Renal cortical epithelial cell (primary cell): ENCODE measurements at regions not wholly inside any gene's neighbourhood (a gene's known extent, or its start where the extent isn't known, plus 50 kb on each side); places are given as distances from the start of the nearest gene placed in this dataset.

Source experiments
- DNase-seq: peaks from one replicate; pipeline ENCODE4 v3.0.0-alpha.2; 2011; ENCODE audit warnings: low read depth

DNA sequence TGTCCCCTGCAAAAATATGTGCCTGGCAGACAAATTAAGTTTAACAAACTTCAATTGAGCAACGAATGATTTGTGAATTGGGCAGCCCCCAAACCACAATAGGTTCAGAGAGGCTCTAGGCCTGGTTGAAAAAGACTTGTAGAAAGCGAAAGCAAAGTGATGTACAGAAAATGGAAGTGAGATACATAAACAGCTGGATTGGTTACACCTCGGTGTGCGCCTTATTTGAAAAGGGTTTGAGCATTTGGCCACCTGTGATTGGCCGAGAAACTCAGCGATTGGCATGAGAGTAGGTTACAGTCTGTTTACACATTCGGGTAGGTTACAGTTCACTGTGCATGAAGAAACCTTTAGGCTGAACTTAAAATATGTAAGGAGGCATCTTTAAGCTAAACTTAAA lies 136.9 kb downstream of the CD83 start:
- no peak for DNase-seq

DNA sequence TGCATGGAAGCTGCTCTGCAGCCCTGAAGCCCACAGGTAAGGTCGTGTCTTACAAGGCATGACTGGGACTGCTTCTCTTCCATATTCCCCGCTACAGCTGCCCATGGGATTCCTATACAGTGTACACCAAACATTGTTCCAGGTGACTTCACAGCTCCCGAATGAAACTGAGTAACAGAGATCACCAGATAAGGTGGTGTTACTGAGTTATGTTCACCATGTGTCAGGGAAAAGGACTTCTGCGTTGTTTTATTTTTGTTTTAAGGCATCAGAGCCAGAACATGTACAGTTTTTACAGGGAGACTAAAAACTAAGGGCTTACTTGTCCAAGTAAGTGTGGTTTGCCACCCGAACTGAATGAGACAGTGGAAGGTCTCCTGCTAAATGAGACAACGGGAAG lies 138.3 kb downstream of the CD83 start:
- no peak for DNase-seq

DNA sequence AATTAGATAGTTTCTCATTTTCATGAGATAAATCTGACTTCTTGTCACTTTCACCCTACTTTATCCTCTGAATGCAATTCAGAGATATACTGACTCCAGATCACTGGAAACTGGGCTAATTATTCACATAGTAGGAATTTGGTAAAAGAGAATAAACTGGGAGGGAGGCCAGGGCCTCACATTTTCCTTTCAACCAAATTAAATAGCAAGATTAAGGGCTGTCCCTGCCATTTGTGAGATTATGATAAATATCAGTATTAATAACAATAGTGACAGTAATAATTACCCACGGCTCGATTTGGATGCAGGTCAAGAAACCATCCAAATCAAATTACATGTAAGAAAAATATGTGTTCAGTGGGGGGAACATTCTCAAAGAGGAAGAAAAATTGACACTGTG lies 140.5 kb downstream of the CD83 start:
- no peak for DNase-seq

DNA sequence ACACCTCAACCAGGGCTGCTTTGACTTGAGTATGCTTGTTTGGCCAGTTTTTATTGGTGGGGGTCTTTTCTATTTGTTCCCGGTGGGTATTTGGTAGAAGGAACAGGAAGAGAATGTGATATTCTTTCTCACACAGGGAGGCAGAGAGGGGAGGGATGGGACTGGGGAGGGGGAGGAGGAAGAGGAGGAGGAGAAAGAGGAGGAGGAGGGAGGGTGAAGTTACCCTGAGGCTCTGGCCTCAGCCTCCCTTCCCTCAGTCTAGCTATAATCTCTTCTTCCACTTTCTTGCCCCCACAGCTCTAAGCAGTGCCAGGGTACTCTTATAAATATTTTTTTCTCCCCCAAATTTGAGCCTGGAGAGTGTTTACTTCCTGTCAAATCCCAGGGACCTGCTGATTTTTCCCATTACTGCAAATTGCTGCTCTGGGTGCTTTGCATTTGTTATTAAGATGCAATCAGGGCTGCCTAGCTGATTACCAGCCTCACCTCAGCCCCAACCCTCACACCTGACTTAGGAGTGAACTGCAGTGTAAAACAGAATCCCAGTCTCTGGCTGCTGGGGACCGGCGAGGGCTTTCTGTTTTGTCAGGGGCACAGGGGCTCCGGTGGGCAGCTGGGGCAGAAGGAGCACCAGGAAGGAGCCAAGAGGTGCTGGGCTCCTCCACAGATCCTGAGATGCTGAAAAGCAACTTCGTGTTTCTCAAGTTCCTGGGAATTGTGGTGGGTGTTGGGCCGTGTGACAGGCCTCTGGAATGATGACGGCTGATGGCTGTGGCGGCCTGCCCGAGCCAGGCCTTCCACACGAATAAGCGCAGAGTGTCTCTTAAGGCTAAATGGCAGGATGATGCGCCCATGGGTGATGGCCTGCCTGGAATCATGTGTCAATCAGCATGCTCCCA lies 141.4 kb downstream of the CD83 start:
- DNase-seq: no peak

DNA sequence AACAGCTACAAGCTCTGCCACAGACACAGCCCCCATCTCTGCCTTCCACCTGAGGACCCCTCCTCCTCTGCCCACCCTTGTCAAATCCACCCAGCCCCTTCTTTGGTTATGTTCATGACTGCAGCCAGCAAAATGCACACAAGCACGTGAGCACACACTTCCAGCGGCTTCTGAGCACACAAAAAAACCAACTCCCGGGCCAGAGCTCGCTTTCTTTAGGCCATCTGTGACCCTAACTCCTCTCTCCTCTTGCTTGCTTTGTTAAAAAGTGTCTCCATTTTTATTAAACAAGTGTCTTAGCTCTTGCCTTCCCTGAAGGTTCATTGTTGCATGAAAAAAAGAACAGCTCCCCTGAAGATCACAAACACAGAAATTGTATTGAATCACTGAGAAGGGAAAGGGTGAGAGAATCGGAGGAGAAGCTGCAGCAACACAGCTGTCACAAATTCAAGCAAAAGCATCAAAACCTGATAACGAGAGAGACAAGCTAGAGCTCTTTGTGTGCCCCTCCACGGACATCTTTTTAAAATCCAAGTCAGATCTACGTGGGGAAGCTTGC lies 142.1 kb downstream of the CD83 start:
- no peak for DNase-seq

DNA sequence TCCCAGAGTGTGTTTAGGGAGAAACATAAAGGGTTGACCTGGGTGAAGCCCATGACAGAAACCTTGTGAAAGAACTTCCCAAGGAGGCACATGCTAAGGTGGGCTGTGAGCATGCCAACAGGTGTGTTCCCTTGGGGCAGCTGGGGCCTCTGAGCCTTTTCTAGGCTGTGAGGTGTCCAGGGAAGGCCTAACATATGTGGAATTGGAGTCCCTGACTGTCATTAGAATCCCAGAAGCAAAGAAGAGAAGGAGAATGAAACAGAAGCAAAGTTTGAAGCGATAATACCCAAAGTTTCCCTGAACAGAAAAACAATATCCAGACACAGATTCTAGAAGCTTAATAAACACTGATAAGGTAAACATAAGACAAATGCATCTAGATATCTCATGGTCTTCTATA lies 143.3 kb downstream of the CD83 start:
- DNase-seq: no peak

DNA sequence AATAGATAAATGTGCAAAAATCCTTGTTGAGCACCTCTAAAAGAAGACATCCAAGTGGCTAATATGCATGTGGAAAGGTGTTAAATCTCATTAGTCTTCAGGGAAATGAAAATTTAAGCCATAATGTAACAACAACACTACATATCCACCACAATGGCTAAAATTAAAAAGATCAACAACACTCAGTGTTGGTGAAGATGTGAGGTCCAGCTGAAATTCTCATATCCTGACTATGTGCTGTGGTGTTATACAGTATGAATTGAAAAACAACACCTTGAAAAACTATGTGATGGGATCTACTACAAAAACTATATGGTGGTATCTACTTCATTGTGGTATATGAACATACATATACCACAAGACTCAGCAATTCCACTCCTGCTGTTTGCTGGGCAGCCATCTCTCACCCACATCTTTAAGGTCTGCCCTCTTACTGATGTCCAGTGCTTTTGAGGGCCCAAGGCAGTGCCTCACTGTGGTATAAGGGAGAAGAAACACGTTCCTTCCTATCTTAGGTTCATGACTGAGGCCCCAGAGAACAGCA lies 146.4 kb downstream of the CD83 start:
- DNase-seq: no peak

DNA sequence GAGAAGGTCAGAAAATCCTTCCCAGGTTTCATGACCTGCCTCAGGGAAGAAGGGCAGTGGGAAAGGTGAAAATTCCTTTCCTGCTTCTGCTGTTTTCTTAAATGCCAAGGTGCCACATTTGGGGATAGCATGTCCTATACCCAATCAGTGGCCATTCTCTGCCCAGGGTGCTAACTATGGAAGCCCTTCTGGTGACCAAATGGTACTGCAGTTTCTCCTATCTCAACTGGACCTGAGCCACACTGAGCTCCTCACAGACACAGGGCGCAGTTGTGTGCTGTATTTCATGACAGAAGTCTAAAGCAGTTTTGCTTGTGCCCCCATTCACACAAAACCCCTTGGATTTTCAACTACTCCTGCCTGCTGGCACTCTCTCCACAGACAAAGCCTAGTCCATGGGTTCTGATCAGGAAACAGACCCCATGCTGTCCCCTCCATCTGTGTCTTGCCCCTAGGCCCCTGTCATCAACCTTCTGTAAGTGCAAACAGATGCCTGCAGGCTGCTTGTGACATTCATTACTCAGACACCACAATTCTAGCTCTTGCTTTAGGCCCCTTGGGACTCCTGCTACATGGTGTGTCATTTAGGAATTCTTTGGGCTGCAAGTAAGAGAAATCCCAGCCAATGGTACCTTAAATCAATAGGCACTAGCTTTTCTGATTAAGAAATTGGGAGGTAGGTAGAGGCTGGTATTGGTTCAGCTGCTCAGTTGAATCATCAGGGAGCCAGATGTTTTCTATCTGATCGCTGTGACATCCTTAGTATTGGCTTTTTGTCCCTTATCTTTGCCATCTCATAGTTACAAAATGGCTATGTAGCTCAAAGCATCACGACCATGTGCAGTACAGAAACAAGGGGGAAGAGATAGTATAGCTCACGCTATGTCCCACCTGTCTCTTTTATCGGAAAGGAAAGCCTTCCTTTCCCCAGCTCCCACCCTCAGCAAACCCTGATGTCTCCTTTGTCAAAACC lies 147.8 kb downstream of the CD83 start:
- DNase-seq: no peak

DNA sequence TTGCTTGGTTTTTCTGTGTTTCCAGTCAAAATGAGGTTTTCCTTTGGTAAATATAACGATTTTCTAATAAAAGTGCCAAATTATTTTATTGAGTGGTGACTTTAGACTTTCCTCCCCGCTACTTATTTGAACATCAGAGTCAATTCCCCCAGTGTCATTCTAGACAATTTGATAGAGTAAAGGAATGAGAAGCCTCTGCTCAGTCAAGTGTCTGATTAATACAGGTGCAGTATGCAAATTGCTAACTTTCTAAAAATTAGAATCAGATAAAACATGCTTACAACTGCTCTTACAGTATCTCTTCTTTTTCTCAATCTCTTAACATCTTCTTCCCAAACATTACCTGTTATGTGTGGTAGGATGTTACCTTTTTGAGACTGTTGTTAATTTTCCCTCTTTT lies 148.7 kb downstream of the CD83 start:
- DNase-seq: no peak

DNA sequence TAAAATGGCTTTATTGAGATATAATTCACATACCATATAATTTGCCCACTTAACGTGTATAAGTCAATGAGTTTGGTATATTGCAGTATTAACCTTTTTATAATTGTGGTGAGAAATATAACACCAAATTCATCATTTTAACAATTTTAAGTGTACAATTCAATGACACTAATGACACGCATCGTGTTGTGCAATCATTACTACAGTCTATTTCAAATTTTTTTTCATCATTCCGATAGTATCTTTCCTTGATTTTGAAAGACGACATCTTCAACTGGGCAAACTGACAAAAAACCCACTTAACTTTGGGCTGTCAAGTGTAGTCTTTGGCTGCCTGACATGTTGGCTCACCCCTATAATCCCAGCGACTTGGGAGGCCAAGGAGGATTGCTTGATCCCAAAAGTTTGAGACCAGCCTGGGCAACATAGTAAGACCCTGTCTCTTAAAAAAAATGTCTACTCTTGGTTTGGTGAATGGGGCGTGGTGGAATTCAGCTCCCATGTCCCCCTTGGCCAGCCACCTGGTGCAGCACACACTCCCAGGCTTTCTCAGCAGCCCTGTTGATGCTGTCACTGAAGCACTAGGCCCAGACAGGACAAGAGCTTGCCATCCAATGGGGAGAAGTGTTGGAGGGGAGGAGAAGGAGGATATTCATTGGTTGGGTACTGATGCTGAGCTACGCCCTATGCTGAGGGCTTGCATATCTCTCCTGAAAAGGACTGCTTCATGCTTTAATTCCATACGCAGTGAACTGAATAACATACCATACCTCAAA lies 150.5 kb downstream of the CD83 start:
- DNase-seq: no peak

DNA sequence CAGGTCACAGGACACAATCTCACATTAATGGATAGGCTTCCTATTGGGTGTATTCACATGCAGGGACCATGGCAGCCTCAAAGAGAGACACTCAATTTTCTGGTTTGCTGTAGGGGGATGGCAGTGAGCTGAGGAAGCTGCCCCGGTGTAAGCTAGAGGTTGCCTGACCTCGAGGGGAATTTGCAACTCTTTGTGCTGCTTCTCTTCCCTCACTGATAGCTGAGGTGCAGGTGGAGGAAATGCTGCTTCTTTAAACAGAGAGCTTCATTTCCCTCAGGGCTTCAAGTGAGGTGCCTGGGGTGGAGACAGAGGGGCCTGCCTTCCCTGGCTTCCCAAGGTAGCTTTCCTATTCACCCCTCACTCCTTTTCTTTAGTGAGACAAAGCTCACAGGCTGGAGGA lies 151.9 kb downstream of the CD83 start:
- DNase-seq: no peak

DNA sequence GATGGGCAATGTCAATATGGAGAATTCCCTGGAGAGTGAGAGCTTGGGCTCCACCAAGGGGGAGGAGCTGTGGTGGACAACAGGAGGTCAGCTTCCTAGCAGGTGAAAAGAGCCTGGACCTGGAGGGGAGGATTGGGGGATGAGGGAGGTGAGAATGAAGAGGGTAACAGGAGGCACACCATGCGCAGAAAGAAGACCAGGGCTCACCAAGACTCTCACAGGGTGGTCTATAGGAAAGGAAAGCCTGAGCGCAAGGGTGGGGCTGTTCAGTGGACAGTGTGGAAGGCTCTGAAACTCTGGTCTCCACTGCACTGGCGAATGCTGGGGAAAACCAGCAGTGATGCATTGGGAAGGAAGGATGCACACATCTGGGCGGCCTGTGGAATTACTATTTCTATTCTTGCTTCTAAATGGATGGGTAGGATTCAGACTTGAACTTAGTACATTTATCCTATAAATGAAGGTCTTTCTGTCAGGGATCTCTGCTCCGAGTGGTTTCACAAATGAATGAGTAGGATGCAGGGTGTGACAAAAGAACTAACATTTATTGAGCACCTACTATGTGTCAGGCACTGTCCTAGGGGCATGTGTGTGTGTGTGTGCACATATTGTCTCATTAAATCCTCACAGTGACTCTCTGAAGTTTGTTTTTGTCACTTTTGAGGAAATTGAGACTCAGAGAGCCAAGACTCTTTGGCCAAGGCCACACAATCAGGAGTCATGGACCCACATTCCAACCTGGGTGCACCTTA lies 152.7 kb downstream of the CD83 start:
- DNase-seq: no peak

DNA sequence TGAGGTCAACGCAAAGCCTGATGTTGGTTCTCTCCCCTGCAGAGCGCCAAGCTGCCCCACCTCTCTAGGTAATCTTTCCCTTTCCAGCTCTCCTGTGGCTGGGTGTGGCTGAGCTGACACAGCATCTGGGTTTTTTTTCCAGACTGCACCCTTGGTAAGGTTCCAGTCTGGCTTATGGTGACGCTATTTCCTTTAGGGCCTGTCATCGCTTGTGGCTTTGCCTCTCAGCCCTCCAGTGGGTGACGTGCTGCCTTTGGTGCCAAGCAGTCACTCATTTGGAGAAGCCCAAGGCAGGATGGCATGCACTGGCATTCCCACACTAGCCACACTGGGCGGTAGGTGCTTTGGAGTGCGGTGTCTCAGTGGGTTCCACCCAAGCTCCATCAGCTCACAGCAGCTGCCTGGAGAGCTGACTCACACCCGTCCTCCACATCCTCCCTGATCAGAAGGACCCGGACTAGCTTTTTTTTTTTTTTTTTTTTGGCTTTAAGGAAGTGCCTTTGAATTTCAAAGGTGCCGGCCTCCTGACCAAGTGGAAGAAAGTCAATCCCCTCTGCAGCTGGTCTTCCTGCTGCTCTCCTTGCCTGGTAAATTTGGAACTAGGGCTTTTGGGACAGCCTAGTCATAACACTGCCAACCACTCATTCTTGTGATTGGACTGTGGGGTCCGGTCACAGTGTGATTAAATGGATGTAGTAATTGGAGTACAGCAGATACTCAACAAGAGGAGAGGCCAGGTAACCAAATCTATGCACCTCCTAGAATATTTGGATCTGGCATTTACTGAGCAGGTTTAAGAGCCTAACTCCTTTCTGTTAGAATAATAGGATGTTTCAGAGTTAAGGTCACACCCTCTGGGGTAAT lies 153.6 kb downstream of the CD83 start:
- peak; percentile 98 for DNase-seq

DNA sequence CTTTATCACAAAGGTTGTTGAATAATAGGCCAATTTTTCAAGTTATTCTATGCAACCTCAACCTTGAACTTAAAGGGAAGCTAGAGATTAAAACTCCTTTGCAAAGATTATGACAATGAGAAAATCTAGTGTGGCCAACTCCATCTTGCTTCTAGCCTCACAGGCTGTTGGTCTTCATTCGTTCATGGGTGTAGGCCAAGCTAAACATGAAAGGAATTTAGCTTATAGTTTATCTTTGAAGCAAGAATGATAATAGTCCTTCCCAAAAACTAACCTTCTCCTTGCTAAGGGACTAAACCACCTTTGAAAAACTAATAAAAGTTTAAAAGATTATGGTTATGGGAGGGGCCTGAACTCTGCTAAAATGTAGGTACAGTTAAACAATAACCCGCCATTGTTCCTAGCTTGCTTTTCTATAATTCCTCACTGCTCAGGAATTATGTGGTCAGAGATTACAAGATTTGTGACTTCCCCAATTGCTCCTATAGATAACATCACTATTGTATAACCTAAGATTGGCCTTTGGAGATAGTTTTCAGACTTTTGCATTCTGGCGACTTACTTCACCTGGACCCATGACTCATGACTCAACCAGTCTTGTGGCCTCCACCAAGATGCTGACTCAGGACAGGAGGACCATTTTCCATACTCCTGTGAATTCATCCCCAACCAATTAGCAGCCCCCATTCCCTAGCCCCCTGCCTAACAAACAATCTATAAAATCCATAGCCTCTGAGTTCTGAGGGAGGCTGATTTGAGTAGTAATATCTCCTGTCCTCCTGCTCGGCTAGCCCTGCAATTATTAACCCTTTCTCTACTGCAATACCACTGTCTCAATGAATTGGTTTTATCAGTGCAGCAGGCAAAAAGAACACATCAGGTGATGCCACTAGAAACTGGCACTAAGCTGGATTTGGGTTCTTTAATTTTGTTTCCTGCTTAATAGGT lies 154.5 kb downstream of the CD83 start:
- DNase-seq: peak; percentile 60

DNA sequence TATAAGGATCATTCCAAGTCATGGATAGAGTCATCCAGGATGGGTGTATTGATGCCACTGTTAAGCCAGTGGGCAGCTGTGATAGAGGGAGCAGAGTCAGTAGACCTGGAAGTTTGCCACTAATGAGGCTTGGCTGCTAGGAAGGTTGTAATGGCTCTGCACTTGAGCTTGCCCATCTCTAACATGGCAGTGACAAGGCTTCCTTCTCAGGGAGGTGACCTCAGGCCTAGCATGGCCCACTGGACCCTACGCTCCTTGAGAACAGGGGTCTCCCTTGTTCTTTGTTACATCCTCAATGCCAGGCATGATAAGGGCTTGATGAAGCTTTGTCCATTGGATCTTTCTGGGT lies 155.1 kb downstream of the CD83 start:
- DNase-seq: no peak

DNA sequence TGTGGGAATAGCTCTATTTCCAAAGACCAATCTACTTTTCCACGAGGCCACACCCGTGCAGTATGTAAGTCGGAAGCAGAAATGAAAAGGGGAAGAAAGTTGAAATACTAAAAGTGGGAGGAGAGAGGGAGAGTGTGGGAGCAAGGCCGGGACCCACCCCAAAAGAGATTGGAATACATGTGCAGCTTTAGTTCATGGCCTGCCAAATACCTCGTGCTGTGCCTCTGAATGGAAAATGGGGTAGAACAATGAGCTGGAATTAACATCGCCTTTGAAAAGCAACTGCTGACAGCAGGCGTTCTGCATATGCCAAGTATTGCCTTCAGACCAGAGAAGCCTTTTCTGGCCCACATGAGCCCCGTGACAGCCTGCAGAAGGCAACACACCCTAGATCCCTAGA lies 155.6 kb downstream of the CD83 start:
- DNase-seq: no peak

DNA sequence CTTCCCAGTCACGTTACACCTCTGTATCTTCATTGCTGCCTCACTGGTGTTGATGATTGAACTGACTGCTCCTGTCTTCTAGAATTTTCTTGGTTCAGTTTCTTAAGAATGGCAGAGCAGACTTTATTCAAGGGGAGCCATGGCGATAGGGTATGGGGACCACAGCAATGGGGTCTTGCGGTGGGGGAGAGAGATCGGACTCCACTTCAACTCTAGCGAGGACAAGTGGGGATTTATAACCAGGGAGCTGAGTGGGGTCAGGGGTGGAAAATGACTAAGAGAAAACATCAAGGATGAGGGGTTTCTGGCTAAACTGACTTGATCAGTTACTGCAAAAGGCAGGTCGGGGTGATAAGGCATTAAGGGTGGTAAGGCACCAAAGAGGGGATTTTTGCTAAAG lies 156.4 kb downstream of the CD83 start:
- DNase-seq: no peak
